GM12878 (cell line): ENCODE measurements at regions not wholly inside any gene's neighbourhood (a gene's known extent, or its start where the extent isn't known, plus 50 kb on each side); places are given as distances from the start of the nearest gene placed in this dataset.

Experiments
- IKZF2 ChIP-seq, 2 experiments: fragments of 450-650 bp; IDR thresholded peaks; 2 replicates each; pipeline ENCODE4 v1.6.1; 2017; ENCODE audit warnings: mild to moderate bottlenecking in 2 of 2, moderate library complexity in 2 of 2
- KDM1A ChIP-seq: fragments of 200-600 bp; sonication (generic); IDR thresholded peaks from 2 replicates; pipeline ENCODE4 v1.6.1; 2016; ENCODE audit warnings: borderline replicate concordance
- TAF1 ChIP-seq: IDR thresholded peaks from 2 replicates; pipeline ENCODE4 v1.6.1; 2011; ENCODE audit warnings: mild to moderate bottlenecking, low read depth, low read length, borderline replicate concordance
- ZSCAN29 ChIP-seq: fragments of 450-650 bp; IDR thresholded peaks from 2 replicates; pipeline ENCODE4 v1.6.1; 2017; ENCODE audit warnings: mild to moderate bottlenecking, moderate library complexity

- no peak for TF ChIP-seq IKZF2 (IDR thresholded peaks at IDR 0.05)
- no peak for TF ChIP-seq ZSCAN29
- TF ChIP-seq TAF1 = no peak
- no peak for TF ChIP-seq KDM1A
Measured at GRCh38 chr1:80392529-80392928, 1386.0 kb upstream of the ADGRL4 start.
